Vagina (tissue), 2 donors: ENCODE measurements at regions not wholly inside any gene's neighbourhood (a gene's known extent, or its start where the extent isn't known, plus 50 kb on each side); places are given as distances from the start of the nearest gene placed in this dataset.

ENCODE experiments used
- DNase-seq, 2 donors: peaks; one replicate each; pipeline ENCODE4 v3.0.0-alpha.2; 2017; ENCODE audit errors: extremely low spot score in 2 of 2
- H3K27ac ChIP-seq: fragments of 200-600 bp; sonication (generic); one replicate; pipeline ENCODE4 v1.5.1; 2019
- H3K27me3 ChIP-seq: fragments of 200-600 bp; sonication (generic); one replicate; pipeline ENCODE4 v1.5.1; 2019
- H3K36me3 ChIP-seq, 2 donors: fragments of 200-600 bp; sonication (generic); one replicate each; pipeline ENCODE4 v1.5.1; 2017 to 2019
- H3K4me1 ChIP-seq: fragments of 200-600 bp; sonication (generic); one replicate; pipeline ENCODE4 v1.5.1; 2019
- H3K4me3 ChIP-seq, 2 donors: fragments of 200-600 bp; sonication (generic); 1 replicate in 1 of 2; 2 replicates in 1 of 2; pipeline ENCODE4 v1.5.1; 2016 to 2019
- H3K9me3 ChIP-seq: fragments of 200-600 bp; sonication (generic); one replicate; pipeline ENCODE4 v1.5.1; 2019
- CTCF ChIP-seq, 3 experiments: fragments of 450-650 bp in 2 of 3; fragments of 200-600 bp in 1 of 3; sonication (generic) in 1 of 3; IDR thresholded peaks; one replicate each; pipeline ENCODE4 v1.5.1; 2017 to 2019; ENCODE audit warnings: antibody characterized with exemption in 3 of 3, mild to moderate bottlenecking in 2 of 3, moderate library complexity in 2 of 3
- POLR2A ChIP-seq, 2 donors: fragments of 450-650 bp; IDR thresholded peaks; one replicate each; pipeline ENCODE4 v1.6.1; 2017; ENCODE audit warnings: antibody characterized with exemption in 2 of 2, mild to moderate bottlenecking in 2 of 2, moderate library complexity in 2 of 2
- POLR2AphosphoS5 ChIP-seq, 2 donors: sonication (generic); formaldehyde crosslinking; IDR thresholded peaks; one replicate each; pipeline ENCODE4 v1.9.0; 2017; ENCODE audit warnings: antibody characterized with exemption in 2 of 2, mild to moderate bottlenecking in 2 of 2, low read depth in 1 of 2; ENCODE audit not compliant: insufficient read depth in 1 of 2
- intact Hi-C: fragments of 100-400 bp; cut with DNase I; formaldehyde crosslinking; loops from one replicate; pipeline ENCODE4 v1.15.1; 2023

- Histone ChIP-seq H3K4me1 (no peaks in the 10 kb centered on the region), H3K27me3 (no peaks in the 10 kb centered on the region), H3K4me3 (no peak overlapping the region), H3K27ac (no peak overlapping the region), H3K9me3 (no peaks in the 10 kb centered on the region), H3K36me3 (no peaks in the 10 kb centered on the region)
- peak in 1 of 3 experiments; percentile 31 for TF ChIP-seq CTCF (IDR thresholded peaks at IDR 0.05)
- no peak for TF ChIP-seq POLR2A (IDR thresholded peaks at IDR 0.05)
- no peak for DNase-seq
- intact Hi-C loops = no loop called here
Observed at GRCh38 chr20:24781418-24781980, 167.6 kb upstream of the CST7 start.

GRCh38 chr20:24782301-24782700 lies 166.8 kb upstream of the CST7 start:
- DNase-seq = no peak

GRCh38 chr20:24782801-24783630 lies 166.1 kb upstream of the CST7 start:
- H3K9me3 ChIP-seq = no peaks in the 10 kb centered on the region
- no peak overlapping the region for H3K27ac ChIP-seq
- H3K4me1 ChIP-seq = no peaks in the 10 kb centered on the region
- no peaks in the 10 kb centered on the region for H3K27me3 ChIP-seq
- no peak for TF ChIP-seq POLR2AphosphoS5 (IDR thresholded peaks at IDR 0.05; ENCODE audit: insufficient read depth in 1 of 2, low read depth in 1 of 2)
- TF ChIP-seq CTCF (IDR thresholded peaks at IDR 0.05) = no peak
- TF ChIP-seq POLR2A (IDR thresholded peaks at IDR 0.05) = no peak
- intact Hi-C loops = no loop called here
- no peak for DNase-seq
- H3K4me3 ChIP-seq = no peak overlapping the region
- no peaks in the 10 kb centered on the region for H3K36me3 ChIP-seq

More at GRCh38 chr20:24782301-24782700, 166.8 kb upstream of the CST7 start:
- Histone ChIP-seq H3K27me3 (no peaks in the 10 kb centered on the region), H3K36me3 (no peaks in the 10 kb centered on the region), H3K4me3 (no peak overlapping the region), H3K4me1 (no peaks in the 10 kb centered on the region), H3K27ac (no peak overlapping the region), H3K9me3 (no peaks in the 10 kb centered on the region)
- intact Hi-C loops = no loop called here
- TF ChIP-seq POLR2A (IDR thresholded peaks at IDR 0.05) (no peak), POLR2AphosphoS5 (IDR thresholded peaks at IDR 0.05; ENCODE audit: insufficient read depth in 1 of 2, low read depth in 1 of 2) (no peak), CTCF (IDR thresholded peaks at IDR 0.05) (no peak)

- no peak for DNase-seq
- intact Hi-C loops = no loop called here
Observed at GRCh38 chr20:24783631-24784492, 165.2 kb upstream of the CST7 start.

More at GRCh38 chr20:24783631-24784492, 165.2 kb upstream of the CST7 start:
- H3K4me3 ChIP-seq = no peak overlapping the region
- H3K9me3 ChIP-seq = no peaks in the 10 kb centered on the region
- TF ChIP-seq POLR2A (IDR thresholded peaks at IDR 0.05) (no peak), CTCF (IDR thresholded peaks at IDR 0.05) (no peak), POLR2AphosphoS5 (IDR thresholded peaks at IDR 0.05; ENCODE audit: insufficient read depth in 1 of 2, low read depth in 1 of 2) (no peak)
- H3K27me3 ChIP-seq = no peaks in the 10 kb centered on the region
- no peaks in the 10 kb centered on the region for H3K36me3 ChIP-seq
- no peaks in the 10 kb centered on the region for H3K4me1 ChIP-seq
- H3K27ac ChIP-seq = no peak overlapping the region
